HEK293 (cell line): ENCODE measurements at regions not wholly inside any gene's neighbourhood (a gene's known extent, or its start where the extent isn't known, plus 50 kb on each side); places are given as distances from the start of the nearest gene placed in this dataset.

Source experiments
- CTCF ChIA-PET: fragments of 350-600 bp; formaldehyde crosslinking; extraction: SDS; loops from one replicate; lab custom pipeline; 2021; ENCODE audit warnings: antibody characterized with exemption; lab: Yijun Ruan, JAX
- POLR2A ChIA-PET: fragments of 300-600 bp; formaldehyde crosslinking; extraction: SDS; loops from one replicate; lab custom pipeline; 2020; ENCODE audit warnings: antibody characterized with exemption, inconsistent platforms; lab: Yijun Ruan, JAX
- H3K27ac ChIP-seq: fragments of 200-500 bp; sonication (Bioruptor generic); 2 replicates; pipeline ENCODE4 v1.5.1; 2014; ENCODE audit warnings: low read depth, low read length, control low read depth, inconsistent platforms; ENCODE audit errors: extremely low read depth
- H3K36me3 ChIP-seq, 2 experiments: fragments of 200-500 bp in 1 of 2; sonication (Bioruptor generic) in 1 of 2; 1 replicate in 1 of 2; 2 replicates in 1 of 2; pipeline ENCODE4 v1.5.1; 2014 to 2017; ENCODE audit warnings: inconsistent platforms in 2 of 2, low read length in 2 of 2; ENCODE audit not compliant: control insufficient read depth in 2 of 2, insufficient read depth in 1 of 2
- H3K4me1 ChIP-seq: fragments of 200-500 bp; sonication (Bioruptor generic); 2 replicates; pipeline ENCODE4 v1.5.1; 2014; ENCODE audit warnings: mild to moderate bottlenecking, low read length, inconsistent platforms; ENCODE audit not compliant: control insufficient read depth, insufficient read depth
- H3K4me3 ChIP-seq: 2 replicates; pipeline ENCODE4 v1.5.1; 2011; ENCODE audit warnings: low read depth, mild to moderate bottlenecking, control low read depth, low read length, moderate library complexity
- H3K9me3 ChIP-seq: fragments of 200-500 bp; sonication (Bioruptor generic); 2 replicates; pipeline ENCODE4 v1.5.1; 2014; ENCODE audit warnings: low read depth, low read length, inconsistent platforms; ENCODE audit not compliant: control insufficient read depth, insufficient read depth
- GLIS1 ChIP-seq: fragments of 450-650 bp; formaldehyde crosslinking; IDR thresholded peaks from 2 replicates; pipeline ENCODE4 v1.5.1; 2016; ENCODE audit warnings: missing biosample characterization, missing genetic modification characterization
- MYNN ChIP-seq: fragments of 450-650 bp; formaldehyde crosslinking; IDR thresholded peaks from 2 replicates; pipeline ENCODE4 v1.5.1; 2016; ENCODE audit warnings: missing biosample characterization, missing genetic modification characterization, borderline replicate concordance
- OVOL3 ChIP-seq: fragments of 450-650 bp; formaldehyde crosslinking; IDR thresholded peaks from 2 replicates; pipeline ENCODE4 v1.5.1; 2016; ENCODE audit warnings: missing biosample characterization, missing genetic modification characterization
- SCRT2 ChIP-seq: fragments of 450-650 bp; formaldehyde crosslinking; IDR thresholded peaks from 2 replicates; pipeline ENCODE4 v1.5.1; 2016; ENCODE audit warnings: missing biosample characterization, missing genetic modification characterization
- ZNF146 ChIP-seq: fragments of 450-650 bp; formaldehyde crosslinking; IDR thresholded peaks from 2 replicates; pipeline ENCODE4 v1.5.1; 2016; ENCODE audit warnings: missing biosample characterization, missing genetic modification characterization
- ZNF416 ChIP-seq: fragments of 450-650 bp; formaldehyde crosslinking; IDR thresholded peaks from 2 replicates; pipeline ENCODE4 v1.5.1; 2016; ENCODE audit warnings: missing biosample characterization, missing genetic modification characterization
- ZNF558 ChIP-seq: fragments of 450-650 bp; formaldehyde crosslinking; IDR thresholded peaks from 2 replicates; pipeline ENCODE4 v1.5.1; 2016; ENCODE audit warnings: missing biosample characterization, missing genetic modification characterization
- ZNF658 ChIP-seq: fragments of 450-650 bp; formaldehyde crosslinking; IDR thresholded peaks from 2 replicates; pipeline ENCODE4; 2016; ENCODE audit warnings: missing biosample characterization, missing genetic modification characterization
- ZNF677 ChIP-seq: fragments of 450-650 bp; IDR thresholded peaks from 2 replicates; pipeline ENCODE4 v1.5.0; 2018; ENCODE audit warnings: missing biosample characterization, mild to moderate bottlenecking, missing genetic modification characterization, moderate library complexity
- ZNF701 ChIP-seq: fragments of 450-650 bp; formaldehyde crosslinking; IDR thresholded peaks from 2 replicates; pipeline ENCODE4 v1.5.1; 2016; ENCODE audit warnings: missing biosample characterization, missing genetic modification characterization
- ZNF837 ChIP-seq: fragments of 450-650 bp; formaldehyde crosslinking; IDR thresholded peaks from 2 replicates; pipeline ENCODE4 v1.5.1; 2016; ENCODE audit warnings: missing biosample characterization, missing genetic modification characterization
- TF ChIP-seq, protein P1 (sequence below): fragments of 450-650 bp; formaldehyde crosslinking; IDR thresholded peaks from 2 replicates; pipeline ENCODE4 v1.5.1; 2016; ENCODE audit warnings: missing biosample characterization, missing genetic modification characterization
- TF ChIP-seq, protein P2 (sequence below): fragments of 450-650 bp; formaldehyde crosslinking; IDR thresholded peaks from 2 replicates; pipeline ENCODE4 v1.5.1; 2016; ENCODE audit warnings: missing biosample characterization, missing genetic modification characterization
- TF ChIP-seq, protein P3 (sequence below): fragments of 450-650 bp; formaldehyde crosslinking; IDR thresholded peaks from 2 replicates; pipeline ENCODE4 v1.5.1; 2016; ENCODE audit warnings: missing biosample characterization, missing genetic modification characterization
- TF ChIP-seq, protein P4 (sequence below): fragments of 450-650 bp; formaldehyde crosslinking; conservative IDR thresholded peaks from 2 replicates; pipeline ENCODE4 v1.5.1; 2016; ENCODE audit warnings: low read depth, missing biosample characterization, missing genetic modification characterization
- TF ChIP-seq, protein P5 (sequence below): fragments of 450-650 bp; formaldehyde crosslinking; IDR thresholded peaks from 2 replicates; pipeline ENCODE4 v1.5.1; 2016; ENCODE audit warnings: missing biosample characterization, missing genetic modification characterization
- TF ChIP-seq, protein P6 (sequence below): fragments of 450-650 bp; formaldehyde crosslinking; IDR thresholded peaks from 2 replicates; pipeline ENCODE4 v1.5.1; 2017; ENCODE audit warnings: missing biosample characterization, missing genetic modification characterization
- TF ChIP-seq, protein P7 (sequence below): fragments of 450-650 bp; formaldehyde crosslinking; IDR thresholded peaks from 2 replicates; pipeline ENCODE4 v1.5.1; 2016; ENCODE audit warnings: missing biosample characterization, missing genetic modification characterization
- TF ChIP-seq, protein P8 (sequence below): fragments of 450-650 bp; formaldehyde crosslinking; IDR thresholded peaks from 2 replicates; pipeline ENCODE4 v1.5.1; 2016; ENCODE audit warnings: missing biosample characterization, missing genetic modification characterization
- TF ChIP-seq, protein P9 (sequence below): fragments of 450-650 bp; formaldehyde crosslinking; conservative IDR thresholded peaks from 2 replicates; pipeline ENCODE4 v1.5.1; 2016; ENCODE audit warnings: low read depth, missing biosample characterization, missing genetic modification characterization

DNA sequence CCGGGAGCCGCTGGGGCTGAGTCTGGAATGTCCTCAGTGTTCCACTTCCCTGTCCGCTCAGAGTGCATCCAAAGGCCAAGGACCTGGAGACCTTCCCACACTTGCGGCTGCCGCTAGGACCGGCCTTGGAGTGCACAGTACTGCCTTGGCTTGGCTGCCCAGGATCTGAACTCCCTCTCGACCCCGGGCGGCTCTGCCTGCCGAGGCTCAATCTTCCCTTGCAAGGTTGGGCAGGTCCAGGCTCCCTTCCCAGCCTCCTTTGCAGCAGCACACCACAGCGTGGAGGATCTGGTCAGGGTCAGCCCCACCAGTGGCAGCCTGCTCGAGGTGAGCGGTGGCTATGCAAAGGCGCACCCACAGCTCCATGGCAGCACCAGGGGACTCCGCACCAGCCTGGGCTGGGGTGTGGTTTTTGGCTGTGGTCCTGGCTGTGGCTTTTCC is 69.2 kb downstream of the PLXNA1 start:
- Histone ChIP-seq H3K27ac (no peak overlapping the region), H3K4me3 (no peak overlapping the region)
- POLR2A ChIA-PET: no interaction called here
- CTCF ChIA-PET: interaction anchor here (0.7 kb wide), 1 partner anchor 47 kb away, joined by 3 read pairs; no protein-coding TSS in a partner anchor
- TF ChIP-seq, protein P1, sequence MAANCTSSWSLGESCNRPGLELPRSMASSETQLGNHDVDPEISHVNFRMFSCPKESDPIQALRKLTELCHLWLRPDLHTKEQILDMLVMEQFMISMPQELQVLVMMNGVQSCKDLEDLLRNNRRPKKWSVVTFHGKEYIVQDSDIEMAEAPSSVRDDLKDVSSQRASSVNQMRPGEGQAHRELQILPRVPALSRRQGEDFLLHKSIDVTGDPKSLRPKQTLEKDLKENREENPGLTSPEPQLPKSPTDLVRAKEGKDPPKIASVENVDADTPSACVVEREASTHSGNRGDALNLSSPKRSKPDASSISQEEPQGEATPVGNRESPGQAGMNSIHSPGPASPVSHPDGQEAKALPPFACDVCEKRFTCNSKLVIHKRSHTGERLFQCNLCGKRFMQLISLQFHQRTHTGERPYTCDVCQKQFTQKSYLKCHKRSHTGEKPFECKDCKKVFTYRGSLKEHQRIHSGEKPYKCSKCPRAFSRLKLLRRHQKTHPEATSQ (tag by site-specific recombination): no peak
- TF ChIP-seq, protein P2, sequence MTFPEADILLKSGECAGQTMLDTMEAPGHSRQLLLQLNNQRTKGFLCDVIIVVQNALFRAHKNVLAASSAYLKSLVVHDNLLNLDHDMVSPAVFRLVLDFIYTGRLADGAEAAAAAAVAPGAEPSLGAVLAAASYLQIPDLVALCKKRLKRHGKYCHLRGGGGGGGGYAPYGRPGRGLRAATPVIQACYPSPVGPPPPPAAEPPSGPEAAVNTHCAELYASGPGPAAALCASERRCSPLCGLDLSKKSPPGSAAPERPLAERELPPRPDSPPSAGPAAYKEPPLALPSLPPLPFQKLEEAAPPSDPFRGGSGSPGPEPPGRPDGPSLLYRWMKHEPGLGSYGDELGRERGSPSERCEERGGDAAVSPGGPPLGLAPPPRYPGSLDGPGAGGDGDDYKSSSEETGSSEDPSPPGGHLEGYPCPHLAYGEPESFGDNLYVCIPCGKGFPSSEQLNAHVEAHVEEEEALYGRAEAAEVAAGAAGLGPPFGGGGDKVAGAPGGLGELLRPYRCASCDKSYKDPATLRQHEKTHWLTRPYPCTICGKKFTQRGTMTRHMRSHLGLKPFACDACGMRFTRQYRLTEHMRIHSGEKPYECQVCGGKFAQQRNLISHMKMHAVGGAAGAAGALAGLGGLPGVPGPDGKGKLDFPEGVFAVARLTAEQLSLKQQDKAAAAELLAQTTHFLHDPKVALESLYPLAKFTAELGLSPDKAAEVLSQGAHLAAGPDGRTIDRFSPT (tag by site-specific recombination): no peak
- TF ChIP-seq, protein P3, sequence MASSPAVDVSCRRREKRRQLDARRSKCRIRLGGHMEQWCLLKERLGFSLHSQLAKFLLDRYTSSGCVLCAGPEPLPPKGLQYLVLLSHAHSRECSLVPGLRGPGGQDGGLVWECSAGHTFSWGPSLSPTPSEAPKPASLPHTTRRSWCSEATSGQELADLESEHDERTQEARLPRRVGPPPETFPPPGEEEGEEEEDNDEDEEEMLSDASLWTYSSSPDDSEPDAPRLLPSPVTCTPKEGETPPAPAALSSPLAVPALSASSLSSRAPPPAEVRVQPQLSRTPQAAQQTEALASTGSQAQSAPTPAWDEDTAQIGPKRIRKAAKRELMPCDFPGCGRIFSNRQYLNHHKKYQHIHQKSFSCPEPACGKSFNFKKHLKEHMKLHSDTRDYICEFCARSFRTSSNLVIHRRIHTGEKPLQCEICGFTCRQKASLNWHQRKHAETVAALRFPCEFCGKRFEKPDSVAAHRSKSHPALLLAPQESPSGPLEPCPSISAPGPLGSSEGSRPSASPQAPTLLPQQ: no peak
- TF ChIP-seq, protein P4, sequence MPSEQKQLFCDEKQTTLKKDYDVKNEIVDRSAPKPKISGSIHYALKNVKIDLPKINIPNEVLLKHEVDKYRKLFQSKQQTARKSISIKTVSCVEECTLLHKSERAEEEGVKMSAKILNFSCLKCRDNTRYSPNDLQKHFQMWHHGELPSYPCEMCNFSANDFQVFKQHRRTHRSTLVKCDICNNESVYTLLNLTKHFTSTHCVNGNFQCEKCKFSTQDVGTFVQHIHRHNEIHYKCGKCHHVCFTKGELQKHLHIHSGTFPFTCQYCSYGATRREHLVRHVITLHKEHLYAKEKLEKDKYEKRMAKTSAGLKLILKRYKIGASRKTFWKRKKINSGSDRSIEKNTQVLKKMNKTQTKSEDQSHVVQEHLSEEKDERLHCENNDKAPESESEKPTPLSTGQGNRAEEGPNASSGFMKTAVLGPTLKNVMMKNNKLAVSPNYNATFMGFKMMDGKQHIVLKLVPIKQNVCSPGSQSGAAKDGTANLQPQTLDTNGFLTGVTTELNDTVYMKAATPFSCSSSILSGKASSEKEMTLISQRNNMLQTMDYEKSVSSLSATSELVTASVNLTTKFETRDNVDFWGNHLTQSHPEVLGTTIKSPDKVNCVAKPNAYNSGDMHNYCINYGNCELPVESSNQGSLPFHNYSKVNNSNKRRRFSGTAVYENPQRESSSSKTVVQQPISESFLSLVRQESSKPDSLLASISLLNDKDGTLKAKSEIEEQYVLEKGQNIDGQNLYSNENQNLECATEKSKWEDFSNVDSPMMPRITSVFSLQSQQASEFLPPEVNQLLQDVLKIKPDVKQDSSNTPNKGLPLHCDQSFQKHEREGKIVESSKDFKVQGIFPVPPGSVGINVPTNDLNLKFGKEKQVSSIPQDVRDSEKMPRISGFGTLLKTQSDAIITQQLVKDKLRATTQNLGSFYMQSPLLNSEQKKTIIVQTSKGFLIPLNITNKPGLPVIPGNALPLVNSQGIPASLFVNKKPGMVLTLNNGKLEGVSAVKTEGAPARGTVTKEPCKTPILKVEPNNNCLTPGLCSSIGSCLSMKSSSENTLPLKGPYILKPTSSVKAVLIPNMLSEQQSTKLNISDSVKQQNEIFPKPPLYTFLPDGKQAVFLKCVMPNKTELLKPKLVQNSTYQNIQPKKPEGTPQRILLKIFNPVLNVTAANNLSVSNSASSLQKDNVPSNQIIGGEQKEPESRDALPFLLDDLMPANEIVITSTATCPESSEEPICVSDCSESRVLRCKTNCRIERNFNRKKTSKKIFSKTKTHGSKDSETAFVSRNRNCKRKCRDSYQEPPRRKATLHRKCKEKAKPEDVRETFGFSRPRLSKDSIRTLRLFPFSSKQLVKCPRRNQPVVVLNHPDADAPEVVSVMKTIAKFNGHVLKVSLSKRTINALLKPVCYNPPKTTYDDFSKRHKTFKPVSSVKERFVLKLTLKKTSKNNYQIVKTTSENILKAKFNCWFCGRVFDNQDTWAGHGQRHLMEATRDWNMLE (tag by site-specific recombination): no peak
- TF ChIP-seq, protein P5, sequence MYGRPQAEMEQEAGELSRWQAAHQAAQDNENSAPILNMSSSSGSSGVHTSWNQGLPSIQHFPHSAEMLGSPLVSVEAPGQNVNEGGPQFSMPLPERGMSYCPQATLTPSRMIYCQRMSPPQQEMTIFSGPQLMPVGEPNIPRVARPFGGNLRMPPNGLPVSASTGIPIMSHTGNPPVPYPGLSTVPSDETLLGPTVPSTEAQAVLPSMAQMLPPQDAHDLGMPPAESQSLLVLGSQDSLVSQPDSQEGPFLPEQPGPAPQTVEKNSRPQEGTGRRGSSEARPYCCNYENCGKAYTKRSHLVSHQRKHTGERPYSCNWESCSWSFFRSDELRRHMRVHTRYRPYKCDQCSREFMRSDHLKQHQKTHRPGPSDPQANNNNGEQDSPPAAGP: no peak
- no peak for TF ChIP-seq SCRT2 (tag by site-specific recombination)
- TF ChIP-seq MYNN: no peak
- no peak for TF ChIP-seq ZNF658 (tag by site-specific recombination)
- TF ChIP-seq, protein P6, sequence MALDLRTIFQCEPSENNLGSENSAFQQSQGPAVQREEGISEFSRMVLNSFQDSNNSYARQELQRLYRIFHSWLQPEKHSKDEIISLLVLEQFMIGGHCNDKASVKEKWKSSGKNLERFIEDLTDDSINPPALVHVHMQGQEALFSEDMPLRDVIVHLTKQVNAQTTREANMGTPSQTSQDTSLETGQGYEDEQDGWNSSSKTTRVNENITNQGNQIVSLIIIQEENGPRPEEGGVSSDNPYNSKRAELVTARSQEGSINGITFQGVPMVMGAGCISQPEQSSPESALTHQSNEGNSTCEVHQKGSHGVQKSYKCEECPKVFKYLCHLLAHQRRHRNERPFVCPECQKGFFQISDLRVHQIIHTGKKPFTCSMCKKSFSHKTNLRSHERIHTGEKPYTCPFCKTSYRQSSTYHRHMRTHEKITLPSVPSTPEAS: no peak
- TF ChIP-seq, protein P7, sequence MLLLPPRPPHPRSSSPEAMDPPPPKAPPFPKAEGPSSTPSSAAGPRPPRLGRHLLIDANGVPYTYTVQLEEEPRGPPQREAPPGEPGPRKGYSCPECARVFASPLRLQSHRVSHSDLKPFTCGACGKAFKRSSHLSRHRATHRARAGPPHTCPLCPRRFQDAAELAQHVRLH: no peak
- TF ChIP-seq ZNF146: no peak
- TF ChIP-seq ZNF837 (tag by site-specific recombination): no peak
- TF ChIP-seq ZNF416 (tag by site-specific recombination): no peak
- TF ChIP-seq ZNF558 (tag by site-specific recombination): no peak
- TF ChIP-seq GLIS1 (tag by site-specific recombination): no peak
- TF ChIP-seq, protein P8, sequence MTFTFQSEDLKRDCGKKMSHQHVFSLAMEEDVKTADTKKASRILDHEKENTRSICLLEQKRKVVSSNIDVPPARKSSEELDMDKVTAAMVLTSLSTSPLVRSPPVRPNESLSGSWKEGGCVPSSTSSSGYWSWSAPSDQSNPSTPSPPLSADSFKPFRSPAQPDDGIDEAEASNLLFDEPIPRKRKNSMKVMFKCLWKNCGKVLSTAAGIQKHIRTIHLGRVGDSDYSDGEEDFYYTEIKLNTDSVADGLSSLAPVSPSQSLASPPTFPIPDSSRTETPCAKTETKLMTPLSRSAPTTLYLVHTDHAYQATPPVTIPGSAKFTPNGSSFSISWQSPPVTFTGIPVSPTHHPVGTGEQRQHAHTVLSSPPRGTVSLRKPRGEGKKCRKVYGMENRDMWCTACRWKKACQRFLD (tag by site-specific recombination): no peak
- no peak for TF ChIP-seq ZNF677
- TF ChIP-seq OVOL3 (tag by site-specific recombination): no peak
- no peak for TF ChIP-seq ZNF701
- TF ChIP-seq, protein P9, sequence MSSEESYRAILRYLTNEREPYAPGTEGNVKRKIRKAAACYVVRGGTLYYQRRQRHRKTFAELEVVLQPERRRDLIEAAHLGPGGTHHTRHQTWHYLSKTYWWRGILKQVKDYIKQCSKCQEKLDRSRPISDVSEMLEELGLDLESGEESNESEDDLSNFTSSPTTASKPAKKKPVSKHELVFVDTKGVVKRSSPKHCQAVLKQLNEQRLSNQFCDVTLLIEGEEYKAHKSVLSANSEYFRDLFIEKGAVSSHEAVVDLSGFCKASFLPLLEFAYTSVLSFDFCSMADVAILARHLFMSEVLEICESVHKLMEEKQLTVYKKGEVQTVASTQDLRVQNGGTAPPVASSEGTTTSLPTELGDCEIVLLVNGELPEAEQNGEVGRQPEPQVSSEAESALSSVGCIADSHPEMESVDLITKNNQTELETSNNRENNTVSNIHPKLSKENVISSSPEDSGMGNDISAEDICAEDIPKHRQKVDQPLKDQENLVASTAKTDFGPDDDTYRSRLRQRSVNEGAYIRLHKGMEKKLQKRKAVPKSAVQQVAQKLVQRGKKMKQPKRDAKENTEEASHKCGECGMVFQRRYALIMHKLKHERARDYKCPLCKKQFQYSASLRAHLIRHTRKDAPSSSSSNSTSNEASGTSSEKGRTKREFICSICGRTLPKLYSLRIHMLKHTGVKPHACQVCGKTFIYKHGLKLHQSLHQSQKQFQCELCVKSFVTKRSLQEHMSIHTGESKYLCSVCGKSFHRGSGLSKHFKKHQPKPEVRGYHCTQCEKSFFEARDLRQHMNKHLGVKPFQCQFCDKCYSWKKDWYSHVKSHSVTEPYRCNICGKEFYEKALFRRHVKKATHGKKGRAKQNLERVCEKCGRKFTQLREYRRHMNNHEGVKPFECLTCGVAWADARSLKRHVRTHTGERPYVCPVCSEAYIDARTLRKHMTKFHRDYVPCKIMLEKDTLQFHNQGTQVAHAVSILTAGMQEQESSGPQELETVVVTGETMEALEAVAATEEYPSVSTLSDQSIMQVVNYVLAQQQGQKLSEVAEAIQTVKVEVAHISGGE (tag by site-specific recombination): no peak
- TF ChIP-seq, all 188 proteins: peak for 0
- Histone ChIP-seq H3K36me3 (no peaks in the 10 kb centered on the region), H3K4me1 (no peaks in the 10 kb centered on the region), H3K9me3 (no peaks in the 10 kb centered on the region)
